Gastrocnemius medialis (tissue), 4 donors: ENCODE measurements at regions not wholly inside any gene's neighbourhood (a gene's known extent, or its start where the extent isn't known, plus 50 kb on each side); places are given as distances from the start of the nearest gene placed in this dataset.

Experiments used
- POLR2A ChIP-seq, 2 donors: fragments of 450-650 bp; IDR thresholded peaks; one replicate each; pipeline ENCODE4 v1.6.1; 2017; ENCODE audit warnings: antibody characterized with exemption in 2 of 2, mild to moderate bottlenecking in 2 of 2, moderate library complexity in 2 of 2
- TF ChIP-seq, protein P1 (sequence below), 5 experiments: fragments of 450-650 bp in 3 of 5; fragments of 200-600 bp in 2 of 5; sonication (generic) in 2 of 5; IDR thresholded peaks in 4 of 5; conservative IDR thresholded peaks in 1 of 5; 1 replicate in 4 of 5; 2 replicates in 1 of 5; pipeline ENCODE4 v1.5.1; 2016 to 2019; ENCODE audit warnings: antibody characterized with exemption in 5 of 5, mild to moderate bottlenecking in 3 of 5, moderate library complexity in 3 of 5

- TF ChIP-seq POLR2A (IDR thresholded peaks at IDR 0.05): no peak
- TF ChIP-seq, protein P1, sequence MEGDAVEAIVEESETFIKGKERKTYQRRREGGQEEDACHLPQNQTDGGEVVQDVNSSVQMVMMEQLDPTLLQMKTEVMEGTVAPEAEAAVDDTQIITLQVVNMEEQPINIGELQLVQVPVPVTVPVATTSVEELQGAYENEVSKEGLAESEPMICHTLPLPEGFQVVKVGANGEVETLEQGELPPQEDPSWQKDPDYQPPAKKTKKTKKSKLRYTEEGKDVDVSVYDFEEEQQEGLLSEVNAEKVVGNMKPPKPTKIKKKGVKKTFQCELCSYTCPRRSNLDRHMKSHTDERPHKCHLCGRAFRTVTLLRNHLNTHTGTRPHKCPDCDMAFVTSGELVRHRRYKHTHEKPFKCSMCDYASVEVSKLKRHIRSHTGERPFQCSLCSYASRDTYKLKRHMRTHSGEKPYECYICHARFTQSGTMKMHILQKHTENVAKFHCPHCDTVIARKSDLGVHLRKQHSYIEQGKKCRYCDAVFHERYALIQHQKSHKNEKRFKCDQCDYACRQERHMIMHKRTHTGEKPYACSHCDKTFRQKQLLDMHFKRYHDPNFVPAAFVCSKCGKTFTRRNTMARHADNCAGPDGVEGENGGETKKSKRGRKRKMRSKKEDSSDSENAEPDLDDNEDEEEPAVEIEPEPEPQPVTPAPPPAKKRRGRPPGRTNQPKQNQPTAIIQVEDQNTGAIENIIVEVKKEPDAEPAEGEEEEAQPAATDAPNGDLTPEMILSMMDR (IDR thresholded peaks at IDR 0.05 in 4 of 5, conservative IDR thresholded peaks at IDR 0.05 in 1 of 5): no peak
Measured at GRCh38 chr14:26032348-26032747, 565.5 kb downstream of the NOVA1 start.
